Hepatocyte (in vitro differentiated cells): ENCODE measurements at regions not wholly inside any gene's neighbourhood (a gene's known extent, or its start where the extent isn't known, plus 50 kb on each side); places are given as distances from the start of the nearest gene placed in this dataset.

Experiments used
- DNase-seq: peaks from one replicate; pipeline ENCODE4 v3.0.0-alpha.2; 2016; ENCODE audit warnings: low spot score
- H2AFZ ChIP-seq: fragments of 200-600 bp; sonication (generic); 2 replicates; pipeline ENCODE4 v1.6.0; 2016; ENCODE audit warnings: antibody characterized with exemption, mild to moderate bottlenecking
- H3K27ac ChIP-seq: fragments of 200-600 bp; sonication (generic); 2 replicates; pipeline ENCODE4 v1.5.1; 2016; ENCODE audit warnings: mild to moderate bottlenecking
- H3K27me3 ChIP-seq: fragments of 200-600 bp; sonication (generic); 2 replicates; pipeline ENCODE4 v1.6.1; 2016
- H3K36me3 ChIP-seq: fragments of 200-600 bp; sonication (generic); replicated peaks from 2 replicates; pipeline ENCODE4 v1.5.1; 2016; ENCODE audit warnings: low read depth; ENCODE audit not compliant: insufficient read depth
- H3K4me1 ChIP-seq: fragments of 200-600 bp; sonication (generic); 2 replicates; pipeline ENCODE4 v1.5.1; 2016; ENCODE audit warnings: mild to moderate bottlenecking, moderate library complexity; ENCODE audit not compliant: insufficient read depth
- H3K4me2 ChIP-seq: fragments of 200-600 bp; sonication (generic); 2 replicates; pipeline ENCODE4 v1.6.0; 2016
- H3K4me3 ChIP-seq: fragments of 200-600 bp; sonication (generic); 2 replicates; pipeline ENCODE4 v1.5.1; 2016; ENCODE audit warnings: mild to moderate bottlenecking
- H3K79me2 ChIP-seq: fragments of 200-600 bp; sonication (generic); 2 replicates; pipeline ENCODE4 v1.6.0; 2017; ENCODE audit warnings: mild to moderate bottlenecking
- H3K9me2 ChIP-seq: fragments of 200-600 bp; sonication (generic); replicated peaks from 2 replicates; pipeline ENCODE4 v1.6.0; 2017; ENCODE audit warnings: mild to moderate bottlenecking; ENCODE audit not compliant: insufficient read depth
- H3K9me3 ChIP-seq: fragments of 200-600 bp; sonication (generic); 2 replicates; pipeline ENCODE4 v1.5.1; 2016; ENCODE audit warnings: low read depth, mild to moderate bottlenecking
- H4K20me1 ChIP-seq: fragments of 200-600 bp; sonication (generic); 2 replicates; pipeline ENCODE4 v1.6.0; 2016; ENCODE audit warnings: mild to moderate bottlenecking; ENCODE audit not compliant: insufficient read depth, poor library complexity, severe bottlenecking
- EZH2 ChIP-seq: fragments of 200-600 bp; sonication (generic); IDR thresholded peaks from 2 replicates; pipeline ENCODE4 v1.6.1; 2016; ENCODE audit warnings: antibody characterized with exemption, mild to moderate bottlenecking, borderline replicate concordance
- EZH2phosphoT487 ChIP-seq: fragments of 200-600 bp; sonication (generic); IDR thresholded peaks from one replicate; pipeline ENCODE4 v1.6.1; 2018; ENCODE audit warnings: antibody characterized with exemption, mild to moderate bottlenecking, low read depth, moderate library complexity; ENCODE audit not compliant: unreplicated experiment, severe bottlenecking
- WGBS: methylation state at CpG from one replicate; pipeline ENCODE4 v1.1.6; 2016; ENCODE audit warnings: low lambda C conversion rate; ENCODE audit errors: missing lambda C conversion rate; 5-methylcytosine and 5-hydroxymethylcytosine counted together
- TF ChIP-seq, protein P1 (sequence below): fragments of 200-600 bp; sonication (generic); IDR thresholded peaks from 2 replicates; pipeline ENCODE4 v1.5.1; 2016; ENCODE audit warnings: antibody characterized with exemption, mild to moderate bottlenecking; ENCODE audit not compliant: poor library complexity

DNA sequence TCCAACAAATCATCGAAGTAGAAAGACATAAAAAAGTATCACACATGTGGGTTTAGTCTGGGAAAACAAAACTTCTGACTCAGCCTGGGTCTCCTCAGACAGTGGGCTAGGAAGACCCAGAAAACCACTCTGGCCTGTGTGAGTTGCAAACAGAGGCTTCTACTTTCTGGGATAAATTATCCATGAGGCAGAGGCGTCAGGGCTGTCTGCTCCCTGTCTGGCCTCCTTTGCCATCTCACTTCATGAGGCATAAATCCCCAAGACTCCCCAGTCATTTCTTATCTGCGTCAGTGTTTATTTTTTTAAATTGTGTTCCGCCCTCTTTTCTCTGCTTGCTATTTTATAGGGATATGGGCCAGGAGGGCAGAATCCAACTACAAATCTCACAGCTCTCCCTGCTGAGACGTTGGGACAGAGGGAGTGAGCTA, 80.6 kb upstream of the TRABD2B start:
- no peak overlapping the region for H3K27ac ChIP-seq
- peak overlapping the region; percentile 18 for H3K4me2 ChIP-seq
- no peaks in the 10 kb centered on the region for H3K9me2 ChIP-seq
- H3K79me2 ChIP-seq: no peaks in the 10 kb centered on the region
- no peaks in the 10 kb centered on the region for H3K27me3 ChIP-seq
- no peaks in the 10 kb centered on the region for H4K20me1 ChIP-seq
- H3K4me1 ChIP-seq: peaks cover 21% of the 10 kb centered on the region
- 28% methylated on average over 5 of the region's 5 CpGs for WGBS
- H2AFZ ChIP-seq: no peak overlapping the region
- peak; percentile 49 for DNase-seq
- TF ChIP-seq, protein P1, sequence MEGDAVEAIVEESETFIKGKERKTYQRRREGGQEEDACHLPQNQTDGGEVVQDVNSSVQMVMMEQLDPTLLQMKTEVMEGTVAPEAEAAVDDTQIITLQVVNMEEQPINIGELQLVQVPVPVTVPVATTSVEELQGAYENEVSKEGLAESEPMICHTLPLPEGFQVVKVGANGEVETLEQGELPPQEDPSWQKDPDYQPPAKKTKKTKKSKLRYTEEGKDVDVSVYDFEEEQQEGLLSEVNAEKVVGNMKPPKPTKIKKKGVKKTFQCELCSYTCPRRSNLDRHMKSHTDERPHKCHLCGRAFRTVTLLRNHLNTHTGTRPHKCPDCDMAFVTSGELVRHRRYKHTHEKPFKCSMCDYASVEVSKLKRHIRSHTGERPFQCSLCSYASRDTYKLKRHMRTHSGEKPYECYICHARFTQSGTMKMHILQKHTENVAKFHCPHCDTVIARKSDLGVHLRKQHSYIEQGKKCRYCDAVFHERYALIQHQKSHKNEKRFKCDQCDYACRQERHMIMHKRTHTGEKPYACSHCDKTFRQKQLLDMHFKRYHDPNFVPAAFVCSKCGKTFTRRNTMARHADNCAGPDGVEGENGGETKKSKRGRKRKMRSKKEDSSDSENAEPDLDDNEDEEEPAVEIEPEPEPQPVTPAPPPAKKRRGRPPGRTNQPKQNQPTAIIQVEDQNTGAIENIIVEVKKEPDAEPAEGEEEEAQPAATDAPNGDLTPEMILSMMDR: no peak
- no peak for TF ChIP-seq EZH2
- no peak for TF ChIP-seq EZH2phosphoT487
- H3K4me3 ChIP-seq: no peak overlapping the region
- H3K9me3 ChIP-seq: no peaks in the 10 kb centered on the region
- H3K36me3 ChIP-seq: no peaks in the 10 kb centered on the region

DNA sequence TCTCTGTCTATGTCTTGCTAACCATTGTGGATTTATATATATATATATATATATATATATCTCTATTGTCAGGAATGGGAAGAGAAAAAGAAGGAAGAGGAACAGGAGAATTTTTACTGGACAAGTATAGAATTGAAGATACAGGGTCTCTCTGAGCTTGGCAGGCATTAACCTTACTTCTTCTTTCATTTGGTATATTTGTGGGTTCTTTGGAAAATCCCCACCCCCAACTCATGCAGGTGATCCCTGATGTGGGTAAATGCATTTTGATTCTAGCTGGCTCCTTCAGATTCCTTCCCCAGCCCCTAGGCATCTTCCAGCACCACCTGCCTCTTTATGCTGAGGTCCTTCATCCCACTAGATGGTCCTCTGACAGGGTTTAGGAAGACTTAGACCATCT, 78.8 kb upstream of the TRABD2B start:
- H3K27me3 ChIP-seq: no peaks in the 10 kb centered on the region
- H3K9me3 ChIP-seq: no peaks in the 10 kb centered on the region
- no peak overlapping the region for H3K4me2 ChIP-seq
- DNase-seq: no peak
- TF ChIP-seq EZH2 (no peak), EZH2phosphoT487 (no peak)
- no peak overlapping the region for H3K27ac ChIP-seq
- H3K9me2 ChIP-seq: no peaks in the 10 kb centered on the region
- H2AFZ ChIP-seq: no peak overlapping the region
- no peaks in the 10 kb centered on the region for H3K79me2 ChIP-seq
- H3K36me3 ChIP-seq: no peaks in the 10 kb centered on the region
- no peaks in the 10 kb centered on the region for H4K20me1 ChIP-seq
- no peak overlapping the region for H3K4me3 ChIP-seq
- peaks cover 15% of the 10 kb centered on the region for H3K4me1 ChIP-seq

DNA sequence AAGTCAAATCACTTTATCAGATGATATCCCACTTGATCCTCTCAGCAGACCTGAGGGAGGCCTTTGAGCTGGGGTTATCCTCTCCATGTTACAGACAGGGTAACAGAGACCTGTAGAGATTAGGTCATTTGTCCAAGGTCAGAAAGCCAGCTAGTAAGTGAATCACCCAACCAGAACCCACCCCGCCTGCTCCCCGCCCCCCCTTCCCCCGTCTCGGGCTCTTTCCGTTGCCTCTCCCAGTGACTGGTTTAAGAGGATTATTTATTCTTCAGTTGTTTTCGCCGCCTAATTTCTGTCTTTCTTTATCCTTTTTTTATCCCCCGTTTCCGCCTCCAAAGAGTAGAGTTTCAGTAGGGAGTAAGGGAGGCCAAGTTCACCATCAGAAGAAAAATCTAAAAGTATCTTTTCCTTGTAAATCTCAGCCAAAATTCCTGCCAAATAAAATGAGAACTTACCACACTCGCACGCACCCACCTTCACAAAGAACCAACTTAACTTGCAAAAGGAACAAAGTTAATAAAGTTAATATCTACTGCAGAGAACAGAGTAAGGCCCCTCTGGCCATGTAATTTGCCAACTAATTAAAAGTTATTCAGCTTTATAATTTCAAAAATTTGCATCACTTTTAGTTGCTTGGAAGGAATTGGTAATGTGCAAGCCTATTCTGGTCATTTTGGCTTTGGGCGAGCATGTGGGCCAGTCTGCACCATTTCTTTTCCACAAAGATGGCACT, 76.8 kb upstream of the TRABD2B start:
- H3K27me3 ChIP-seq: no peaks in the 10 kb centered on the region
- H3K9me3 ChIP-seq: no peaks in the 10 kb centered on the region
- no peaks in the 10 kb centered on the region for H3K79me2 ChIP-seq
- H3K4me2 ChIP-seq: peak overlapping the region; percentile 14
- peaks cover 9% of the 10 kb centered on the region for H3K4me1 ChIP-seq
- H3K36me3 ChIP-seq: no peaks in the 10 kb centered on the region
- TF ChIP-seq EZH2phosphoT487: no peak
- TF ChIP-seq, protein P1: no peak
- TF ChIP-seq EZH2: no peak
- H2AFZ ChIP-seq: no peak overlapping the region
- no peak overlapping the region for H3K4me3 ChIP-seq
- no peaks in the 10 kb centered on the region for H4K20me1 ChIP-seq
- H3K27ac ChIP-seq: no peak overlapping the region
- no peak for DNase-seq
- WGBS: 44% methylated on average over 12 of the region's 12 CpGs
- no peaks in the 10 kb centered on the region for H3K9me2 ChIP-seq

DNA sequence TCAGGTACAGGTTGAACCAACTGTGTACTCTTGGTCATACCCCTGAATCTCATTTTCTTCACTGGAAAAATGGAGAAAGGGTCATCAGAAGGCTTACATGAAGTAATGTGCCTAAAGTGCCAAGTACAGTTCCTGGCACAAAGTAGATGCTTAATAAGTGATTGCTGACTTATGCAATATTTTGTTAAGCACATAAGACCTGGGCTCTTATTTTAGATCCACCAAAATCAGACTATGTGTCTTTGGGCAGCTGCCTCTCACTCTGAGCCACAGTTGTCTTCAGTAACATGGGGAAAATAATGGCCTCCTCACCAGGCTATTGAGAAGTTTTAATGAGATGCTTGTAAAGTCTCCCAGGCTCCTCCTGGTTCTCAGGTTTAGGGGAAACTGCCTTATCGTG, 74.3 kb upstream of the TRABD2B start:
- DNase-seq: no peak
- peaks cover 3% of the 10 kb centered on the region for H3K4me1 ChIP-seq
- H2AFZ ChIP-seq: no peak overlapping the region
- WGBS: 68% methylated on average over 1 of the region's 1 CpG
- no peaks in the 10 kb centered on the region for H3K27me3 ChIP-seq
- H3K9me2 ChIP-seq: no peaks in the 10 kb centered on the region
- no peak overlapping the region for H3K27ac ChIP-seq
- H3K4me2 ChIP-seq: no peak overlapping the region
- no peak for TF ChIP-seq EZH2phosphoT487
- TF ChIP-seq, protein P1: no peak
- TF ChIP-seq EZH2: no peak
- H4K20me1 ChIP-seq: no peaks in the 10 kb centered on the region
- H3K79me2 ChIP-seq: no peaks in the 10 kb centered on the region
- no peaks in the 10 kb centered on the region for H3K36me3 ChIP-seq
- no peaks in the 10 kb centered on the region for H3K9me3 ChIP-seq
- no peak overlapping the region for H3K4me3 ChIP-seq
